ENCODE measurements at regions not wholly inside any gene's neighbourhood (a gene's known extent, or its start where the extent isn't known, plus 50 kb on each side); places are given as distances from the start of the nearest gene placed in this dataset.
"Not testable (repeated sequence)": the region's sequence is repeated elsewhere in the genome, so short reads cannot be mapped to it uniquely, and the experiment has no call there.

GRCh38 chr2:185463481-185463880 lies 275.1 kb upstream of the FSIP2 start:
- intact Hi-C loops (cut with DNase I), result no loop called here
- DNase-seq (ENCODE audit: low spot score), result no peak

- intact Hi-C loops (cut with DNase I), result no loop called here
Observed at GRCh38 chr2:185466915-185467314, 271.7 kb upstream of the FSIP2 start.

DNA sequence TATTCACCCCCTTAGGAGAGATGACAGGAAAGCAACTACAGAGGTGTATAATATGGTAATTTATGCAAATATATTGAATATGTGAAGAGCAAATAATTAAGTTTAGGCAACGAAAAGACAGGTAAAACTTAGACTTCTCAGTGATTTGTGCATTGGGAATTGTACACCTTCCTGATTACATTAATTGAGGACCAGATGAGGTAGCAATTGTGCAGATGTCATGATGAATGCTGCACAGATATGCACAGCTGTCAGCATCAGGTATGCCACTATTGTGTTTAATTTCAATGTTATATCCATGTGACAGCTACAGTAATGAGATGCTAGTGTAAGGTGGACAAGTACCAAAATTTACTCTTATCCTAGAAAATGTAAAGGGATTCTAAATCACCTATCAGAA lies 267.2 kb upstream of the FSIP2 start:
- no peak for DNase-seq (ENCODE audit: low spot score)
- intact Hi-C loops (cut with DNase I), result no loop called here

More at GRCh38 chr2:185466915-185467314, 271.7 kb upstream of the FSIP2 start:
- no peak for DNase-seq (ENCODE audit: low spot score)

GRCh38 chr2:185472574-185472973 lies 266.0 kb upstream of the FSIP2 start:
- no peak for DNase-seq (ENCODE audit: low spot score)

GRCh38 chr2:185473838-185474237 lies 264.8 kb upstream of the FSIP2 start:
- DNase-seq (ENCODE audit: low spot score), result no peak
- intact Hi-C loops (cut with DNase I), result no loop called here

More at GRCh38 chr2:185472574-185472973, 266.0 kb upstream of the FSIP2 start:
- intact Hi-C loops (cut with DNase I), result no loop called here

- intact Hi-C loops (cut with DNase I), result no loop called here
- DNase-seq (ENCODE audit: low spot score), result no peak
Observed at GRCh38 chr2:185475914-185476313, 262.7 kb upstream of the FSIP2 start.

DNA sequence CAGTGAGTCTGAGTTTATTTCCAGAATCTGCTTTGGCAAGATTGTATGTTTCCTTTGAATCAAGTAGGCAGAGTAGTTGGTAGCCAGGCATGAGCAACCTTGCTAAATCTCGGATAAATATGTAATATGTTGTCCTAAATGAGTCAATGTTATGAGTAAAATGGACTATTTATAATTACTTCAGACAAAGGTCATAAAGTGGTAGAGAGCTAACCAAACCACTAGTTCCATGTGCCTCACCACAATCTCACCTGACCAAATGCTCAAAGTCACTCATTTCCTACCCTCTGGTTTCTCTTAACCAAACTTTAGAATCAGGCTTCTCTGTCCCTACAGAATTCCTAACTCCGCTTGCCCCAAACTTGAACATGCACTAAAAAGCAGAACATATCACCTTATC lies 261.2 kb upstream of the FSIP2 start:
- intact Hi-C loops (cut with DNase I), result no loop called here
- DNase-seq (ENCODE audit: low spot score), result no peak

GRCh38 chr2:185484602-185485001 lies 254.0 kb upstream of the FSIP2 start:
- intact Hi-C loops (cut with DNase I), result no loop called here
- DNase-seq (ENCODE audit: low spot score), result no peak

DNA sequence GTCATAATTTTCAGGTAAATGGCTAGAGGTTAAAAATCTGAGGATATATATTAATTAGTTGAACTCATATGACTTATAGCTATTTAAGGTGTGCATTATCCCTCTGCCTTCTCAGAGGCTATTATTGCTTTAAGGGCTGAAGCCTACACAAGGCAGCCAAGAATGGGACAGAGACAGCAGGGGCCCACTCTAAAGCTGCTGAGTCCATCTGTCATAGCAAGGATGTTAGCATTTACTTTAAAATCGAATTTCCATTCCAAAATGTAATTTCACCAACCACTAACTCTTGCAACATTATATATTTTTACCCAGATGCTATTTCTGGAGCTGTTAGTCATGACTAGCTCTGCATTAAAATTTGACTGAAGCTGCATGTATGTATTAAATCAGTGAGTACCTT lies 236.3 kb upstream of the FSIP2 start:
- no peak for DNase-seq (ENCODE audit: low spot score)
- intact Hi-C loops (cut with DNase I), result no loop called here

- intact Hi-C loops (cut with DNase I), result no loop called here
- DNase-seq (ENCODE audit: low spot score), result no peak
Observed at GRCh38 chr2:185507719-185508118, 230.9 kb upstream of the FSIP2 start.

- DNase-seq (ENCODE audit: low spot score), result no peak
- intact Hi-C loops (cut with DNase I), result no loop called here
Observed at GRCh38 chr2:185510060-185510459, 228.5 kb upstream of the FSIP2 start.

DNA sequence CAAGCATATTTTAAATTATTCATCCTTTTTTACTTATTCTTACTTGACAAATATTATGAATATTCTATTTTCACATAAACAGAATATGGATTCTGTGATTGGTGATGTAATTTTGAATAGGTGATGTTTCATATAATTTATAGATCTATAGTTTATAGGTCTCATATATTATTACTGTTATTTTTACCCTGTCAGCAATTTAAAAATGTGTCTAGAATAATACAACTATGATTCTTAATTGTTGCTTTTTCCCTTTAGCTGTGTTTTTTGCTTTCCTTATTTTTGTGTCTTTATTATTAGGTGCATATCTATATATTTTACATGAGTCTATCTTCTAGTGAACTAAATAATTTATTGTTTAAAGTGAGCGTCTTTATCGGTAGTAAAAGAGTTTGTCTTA lies 226.7 kb upstream of the FSIP2 start:
- intact Hi-C loops (cut with DNase I), result no loop called here
- no peak for DNase-seq (ENCODE audit: low spot score)

GRCh38 chr2:185522472-185522871 lies 216.1 kb upstream of the FSIP2 start:
- DNase-seq (ENCODE audit: low spot score), result no peak
- intact Hi-C loops (cut with DNase I), result no loop called here

DNA sequence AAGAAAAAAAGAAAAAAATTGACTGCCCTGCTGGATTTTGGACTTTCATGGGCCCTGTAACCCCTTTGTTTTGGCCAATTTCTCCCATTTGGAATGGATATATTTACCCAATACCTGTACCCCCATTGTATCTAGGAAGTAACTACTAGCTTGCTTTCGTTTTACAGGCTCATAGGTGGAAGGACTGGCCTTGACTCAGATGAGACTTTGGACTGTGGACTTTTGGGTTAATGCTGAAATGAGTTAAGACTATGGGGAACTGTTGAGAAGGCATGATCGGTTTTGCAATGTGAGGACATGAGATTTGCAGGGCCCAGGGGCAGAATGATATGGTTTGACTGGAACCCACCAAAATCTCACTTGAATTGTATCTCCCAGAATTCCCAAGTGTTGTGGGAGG lies 214.4 kb upstream of the FSIP2 start:
- intact Hi-C loops (cut with DNase I); DNase-seq (ENCODE audit: low spot score): not testable (repeated sequence)

GRCh38 chr2:185526161-185526560 lies 212.4 kb upstream of the FSIP2 start:
- intact Hi-C loops (cut with DNase I), result no loop called here
- DNase-seq (ENCODE audit: low spot score), result no peak

- no peak for DNase-seq (ENCODE audit: low spot score)
Observed at GRCh38 chr2:185531721-185532120, 206.9 kb upstream of the FSIP2 start.

DNA sequence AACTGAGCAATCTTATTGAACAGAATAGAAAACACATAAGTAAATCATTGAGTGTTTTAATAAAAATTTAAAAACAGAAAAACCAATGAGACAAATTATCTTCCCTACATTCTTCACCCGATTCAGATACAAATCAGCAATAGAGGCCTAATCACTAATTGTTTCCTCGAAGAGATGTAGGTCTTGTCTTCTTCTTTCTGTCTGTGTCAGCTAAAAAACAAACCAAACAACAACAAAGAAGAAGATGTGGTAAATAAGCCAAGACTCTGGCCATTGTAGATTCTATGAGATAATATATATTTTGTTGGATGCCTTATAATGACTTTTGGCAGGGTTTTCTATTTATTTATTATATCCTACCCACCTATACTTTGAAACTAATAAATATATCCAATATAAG lies 200.9 kb upstream of the FSIP2 start:
- no peak for DNase-seq (ENCODE audit: low spot score)
- intact Hi-C loops (cut with DNase I), result no loop called here

More at GRCh38 chr2:185531721-185532120, 206.9 kb upstream of the FSIP2 start:
- intact Hi-C loops (cut with DNase I), result no loop called here

DNA sequence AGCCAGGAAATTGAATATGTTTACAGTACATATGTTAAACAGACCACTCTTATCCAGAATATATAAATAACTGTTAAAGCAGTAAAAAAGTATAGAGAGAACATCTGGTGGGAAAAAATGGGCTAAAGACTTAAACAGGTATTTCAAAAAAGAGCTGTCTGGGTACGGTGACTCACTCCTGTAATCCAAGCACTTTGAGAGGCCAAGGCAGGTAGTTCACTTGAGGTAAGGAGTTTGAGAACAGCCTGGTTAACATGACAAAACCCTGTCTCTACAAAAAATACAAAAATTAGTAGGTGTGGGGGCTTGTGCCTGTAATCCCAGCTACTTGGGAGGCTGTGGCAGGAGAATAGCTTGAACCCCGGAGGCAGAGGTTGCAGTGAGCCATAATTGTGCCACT lies 171.4 kb upstream of the FSIP2 start:
- no peak for DNase-seq (ENCODE audit: low spot score)
- intact Hi-C loops (cut with DNase I), result no loop called here

GRCh38 chr2:185567940-185568339 lies 170.7 kb upstream of the FSIP2 start:
- intact Hi-C loops (cut with DNase I), result no loop called here
- DNase-seq (ENCODE audit: low spot score), result no peak

- DNase-seq (ENCODE audit: low spot score), result no peak
- intact Hi-C loops (cut with DNase I), result no loop called here
Observed at GRCh38 chr2:185578322-185578721, 160.3 kb upstream of the FSIP2 start.

- no peak for DNase-seq (ENCODE audit: low spot score)
- intact Hi-C loops (cut with DNase I), result no loop called here
Observed at GRCh38 chr2:185583058-185583816, 155.4 kb upstream of the FSIP2 start.

DNA sequence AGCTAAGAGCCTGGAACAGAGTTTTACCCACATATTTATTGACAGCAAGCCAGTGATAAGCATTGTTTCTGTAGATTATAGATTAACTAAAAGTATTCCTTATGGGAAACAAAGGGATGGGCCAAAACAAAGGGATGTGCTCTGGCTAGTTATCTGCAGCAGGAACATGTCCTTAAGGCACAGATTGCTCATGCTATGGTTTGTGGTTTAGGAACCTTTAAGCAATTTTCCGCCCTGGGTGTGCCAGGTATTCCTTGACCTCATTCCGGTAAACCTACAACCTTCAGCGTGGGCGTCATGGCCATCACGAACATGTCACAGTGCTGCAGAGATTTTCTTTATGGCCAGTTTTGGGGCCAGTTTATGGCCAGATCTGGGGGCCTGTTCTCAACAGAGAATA lies 153.4 kb upstream of the FSIP2 start:
- intact Hi-C loops (cut with DNase I); DNase-seq (ENCODE audit: low spot score): not testable (repeated sequence)

All from cardiac septum (tissue), 1 donor.